ENCODE measurements at regions not wholly inside any gene's neighbourhood (a gene's known extent, or its start where the extent isn't known, plus 50 kb on each side); places are given as distances from the start of the nearest gene placed in this dataset.

DNA sequence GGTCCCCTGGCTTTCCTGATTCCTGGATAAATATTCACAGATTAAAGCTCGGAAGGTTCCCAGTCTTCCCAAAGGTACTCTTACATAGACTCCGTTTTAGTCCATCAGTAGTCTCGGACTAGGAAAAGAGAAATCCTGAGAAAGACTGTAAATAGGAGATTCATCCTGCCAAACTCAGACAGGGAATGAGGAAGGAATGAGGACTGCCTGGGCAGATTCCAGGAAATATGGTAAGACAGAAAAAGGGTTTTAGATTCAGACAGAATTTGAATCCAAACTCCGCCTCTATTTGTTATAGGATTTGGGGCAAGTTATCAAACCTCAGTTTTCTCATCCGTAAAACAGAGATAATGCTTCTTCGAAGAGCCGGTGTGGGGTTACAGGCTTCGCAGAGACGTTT, 77.8 kb upstream of the VGLL4 start:
- Histone ChIP-seq H3K4me3 (peak overlapping the region in 2 of 3 donors; percentile 85 to 87), H3K9me3 (no peaks in the 10 kb centered on the region), H3K27me3 (no peaks in the 10 kb centered on the region), H3K36me3 (no peaks in the 10 kb centered on the region), H3K4me1 (peaks cover 0 to 2% of the 10 kb centered on the region in 2 donors), H3K27ac (peak overlapping the region; percentile 95 to 97)
- intact Hi-C loops (cut with DNase I; ENCODE audit: low total_unique reads): no loop called here
- no peak for DNase-seq (ENCODE audit: low spot score in 2 of 2)
- TF ChIP-seq POLR2AphosphoS5 (IDR thresholded peaks at IDR 0.05) (no peak), POLR2A (IDR thresholded peaks at IDR 0.05) (no peak)
- TF ChIP-seq, protein P1, sequence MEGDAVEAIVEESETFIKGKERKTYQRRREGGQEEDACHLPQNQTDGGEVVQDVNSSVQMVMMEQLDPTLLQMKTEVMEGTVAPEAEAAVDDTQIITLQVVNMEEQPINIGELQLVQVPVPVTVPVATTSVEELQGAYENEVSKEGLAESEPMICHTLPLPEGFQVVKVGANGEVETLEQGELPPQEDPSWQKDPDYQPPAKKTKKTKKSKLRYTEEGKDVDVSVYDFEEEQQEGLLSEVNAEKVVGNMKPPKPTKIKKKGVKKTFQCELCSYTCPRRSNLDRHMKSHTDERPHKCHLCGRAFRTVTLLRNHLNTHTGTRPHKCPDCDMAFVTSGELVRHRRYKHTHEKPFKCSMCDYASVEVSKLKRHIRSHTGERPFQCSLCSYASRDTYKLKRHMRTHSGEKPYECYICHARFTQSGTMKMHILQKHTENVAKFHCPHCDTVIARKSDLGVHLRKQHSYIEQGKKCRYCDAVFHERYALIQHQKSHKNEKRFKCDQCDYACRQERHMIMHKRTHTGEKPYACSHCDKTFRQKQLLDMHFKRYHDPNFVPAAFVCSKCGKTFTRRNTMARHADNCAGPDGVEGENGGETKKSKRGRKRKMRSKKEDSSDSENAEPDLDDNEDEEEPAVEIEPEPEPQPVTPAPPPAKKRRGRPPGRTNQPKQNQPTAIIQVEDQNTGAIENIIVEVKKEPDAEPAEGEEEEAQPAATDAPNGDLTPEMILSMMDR (IDR thresholded peaks at IDR 0.05): no peak

- Histone ChIP-seq H3K4me1 (peaks cover 0 to 5% of the 10 kb centered on the region in 2 donors), H3K9me3 (no peaks in the 10 kb centered on the region), H3K27ac (peak overlapping the region; percentile 95 to 97), H3K27me3 (no peaks in the 10 kb centered on the region), H3K4me3 (peak overlapping the region; percentile 85 to 92 (median 87)), H3K36me3 (no peaks in the 10 kb centered on the region)
- intact Hi-C loops (cut with DNase I; ENCODE audit: low total_unique reads): no loop called here
- no peak for DNase-seq (ENCODE audit: low spot score in 2 of 2)
- no peak for TF ChIP-seq POLR2A (IDR thresholded peaks at IDR 0.05)
- TF ChIP-seq POLR2AphosphoS5 (IDR thresholded peaks at IDR 0.05): no peak
- TF ChIP-seq, protein P1 (IDR thresholded peaks at IDR 0.05): no peak
Observed at GRCh38 chr3:11720917-11721411, 77.2 kb upstream of the VGLL4 start.

- Histone ChIP-seq H3K4me1 (peaks cover 0 to 5% of the 10 kb centered on the region in 2 donors), H3K27ac (peak overlapping the region; percentile 95 to 97), H3K27me3 (no peaks in the 10 kb centered on the region), H3K36me3 (no peaks in the 10 kb centered on the region), H3K9me3 (no peaks in the 10 kb centered on the region), H3K4me3 (peak overlapping the region; percentile 85 to 92 (median 87))
- peak; percentile 56 to 81 (median 67) for TF ChIP-seq POLR2AphosphoS5 (IDR thresholded peaks at IDR 0.05)
- TF ChIP-seq, protein P1 (IDR thresholded peaks at IDR 0.05): peak in 1 of 3 donors; percentile 20
- TF ChIP-seq POLR2A (IDR thresholded peaks at IDR 0.05): no peak
- DNase-seq (ENCODE audit: low spot score in 2 of 2): peak; percentile 81 to 82
- intact Hi-C loops (cut with DNase I; ENCODE audit: low total_unique reads): no loop called here
Observed at GRCh38 chr3:11720304-11720898, 76.7 kb upstream of the VGLL4 start.

DNA sequence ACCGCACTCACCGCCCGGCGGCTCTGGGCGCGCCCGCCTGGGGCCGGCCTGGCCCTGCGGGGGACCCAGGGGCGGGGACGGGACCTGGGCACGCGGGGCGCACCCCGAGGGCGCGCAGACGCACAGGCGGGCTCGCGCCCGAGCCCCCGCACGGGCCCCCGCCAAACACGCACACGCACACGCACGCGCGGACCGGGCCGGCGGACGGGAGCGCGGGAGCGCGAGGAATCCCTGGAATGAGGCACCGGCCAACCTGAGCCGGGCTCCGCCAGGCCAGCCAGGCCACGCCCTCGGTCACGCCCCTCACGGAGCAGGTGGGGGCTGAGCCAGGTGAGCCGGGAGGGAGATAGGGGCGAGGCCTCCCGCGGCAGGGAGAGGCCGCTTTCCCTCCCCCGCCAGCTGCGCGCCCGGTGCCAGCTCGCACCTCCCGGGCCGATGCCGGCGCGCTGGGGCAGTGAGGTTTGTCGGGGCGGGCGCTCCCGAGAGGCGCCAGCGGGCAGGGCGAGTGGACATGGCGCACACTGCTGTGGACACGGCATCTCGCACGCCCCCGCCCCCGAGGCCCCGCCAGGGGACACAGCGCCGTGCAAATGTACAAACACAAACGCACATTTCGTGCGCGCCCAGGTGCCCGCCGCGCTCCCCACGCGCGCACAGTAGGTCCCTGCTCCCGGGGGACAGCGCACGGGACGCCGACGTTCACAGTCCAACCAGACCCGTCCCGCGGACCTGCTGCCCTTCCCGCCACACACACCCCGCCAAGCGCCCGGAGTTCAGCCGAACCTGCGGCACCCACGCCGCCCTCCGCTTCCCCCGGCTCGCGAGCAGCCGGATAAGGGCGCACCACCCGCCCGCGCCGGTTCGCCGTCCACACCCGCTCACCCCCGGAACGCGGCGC, 75.9 kb upstream of the VGLL4 start:
- Histone ChIP-seq H3K36me3 (no peaks in the 10 kb centered on the region), H3K27ac (peak overlapping the region; percentile 95 to 97), H3K9me3 (no peaks in the 10 kb centered on the region), H3K4me1 (peaks cover 0 to 5% of the 10 kb centered on the region in 2 donors), H3K27me3 (no peaks in the 10 kb centered on the region), H3K4me3 (peak overlapping the region; percentile 85 to 92 (median 87))
- intact Hi-C loops (cut with DNase I; ENCODE audit: low total_unique reads): no loop called here
- peak; percentile 93 for DNase-seq (ENCODE audit: low spot score in 2 of 2)
- TF ChIP-seq POLR2A (IDR thresholded peaks at IDR 0.05) (peak; percentile 47), POLR2AphosphoS5 (IDR thresholded peaks at IDR 0.05) (peak; percentile 33 to 79 (median 35))
- TF ChIP-seq, protein P1 (IDR thresholded peaks at IDR 0.05): no peak
